Ureter (tissue), 1 donor: ENCODE measurements at regions not wholly inside any gene's neighbourhood (a gene's known extent, or its start where the extent isn't known, plus 50 kb on each side); places are given as distances from the start of the nearest gene placed in this dataset.
"Not testable (repeated sequence)": the region's sequence is repeated elsewhere in the genome, so short reads cannot be mapped to it uniquely, and the experiment has no call there.

Experiments used
- DNase-seq: peaks from one replicate; pipeline ENCODE4 v3.0.0-alpha.2; 2020; ENCODE audit warnings: low spot score
- donor health status: DM: yes; HTN: yes; CAD: no.

GRCh38 chr6:81353262-81353661, 399.2 kb downstream of the TENT5A start:
- DNase-seq = no peak

DNA sequence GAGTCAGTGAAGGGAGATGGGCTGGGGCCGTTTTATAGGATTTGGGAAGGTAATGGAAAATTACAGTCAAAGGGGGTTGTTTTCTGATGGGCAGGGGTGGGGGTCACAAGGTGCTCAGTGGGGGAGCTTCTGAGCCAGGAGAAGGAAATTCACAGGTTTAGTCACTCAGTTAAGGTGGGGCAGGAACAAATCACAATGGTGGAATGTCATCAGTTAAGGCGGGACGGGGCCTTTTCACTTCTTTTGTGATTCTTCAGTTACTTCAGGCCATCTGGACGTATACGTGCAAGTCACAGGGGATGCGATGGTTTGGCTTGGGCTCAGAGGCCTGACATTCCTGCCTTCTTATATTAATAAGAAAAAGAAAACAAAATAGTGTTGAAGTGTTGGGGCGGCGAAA, 408.5 kb downstream of the TENT5A start:
- DNase-seq = not testable (repeated sequence)

GRCh38 chr6:81340946-81341345, 411.5 kb downstream of the TENT5A start:
- no peak for DNase-seq

- no peak for DNase-seq
Measured at GRCh38 chr6:81331526-81331925, 421.0 kb downstream of the TENT5A start.

DNA sequence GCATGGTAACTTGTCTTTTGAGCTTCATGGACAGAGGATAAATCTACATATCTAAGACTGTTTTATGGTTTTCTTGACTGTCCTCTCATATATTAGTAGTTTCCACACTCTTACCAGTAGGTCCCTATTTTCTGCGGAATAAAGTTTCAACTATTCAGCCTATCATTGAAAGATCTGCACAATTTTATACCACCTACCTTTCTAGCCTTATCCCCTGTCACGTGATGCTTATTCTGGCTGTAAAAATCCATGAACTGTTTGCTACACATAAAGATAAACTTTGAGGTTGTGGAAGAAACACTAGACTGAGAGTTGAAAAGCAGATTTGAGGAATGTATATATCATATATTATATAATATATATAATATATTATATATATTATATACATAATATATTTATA, 423.8 kb downstream of the TENT5A start:
- DNase-seq = no peak

DNA sequence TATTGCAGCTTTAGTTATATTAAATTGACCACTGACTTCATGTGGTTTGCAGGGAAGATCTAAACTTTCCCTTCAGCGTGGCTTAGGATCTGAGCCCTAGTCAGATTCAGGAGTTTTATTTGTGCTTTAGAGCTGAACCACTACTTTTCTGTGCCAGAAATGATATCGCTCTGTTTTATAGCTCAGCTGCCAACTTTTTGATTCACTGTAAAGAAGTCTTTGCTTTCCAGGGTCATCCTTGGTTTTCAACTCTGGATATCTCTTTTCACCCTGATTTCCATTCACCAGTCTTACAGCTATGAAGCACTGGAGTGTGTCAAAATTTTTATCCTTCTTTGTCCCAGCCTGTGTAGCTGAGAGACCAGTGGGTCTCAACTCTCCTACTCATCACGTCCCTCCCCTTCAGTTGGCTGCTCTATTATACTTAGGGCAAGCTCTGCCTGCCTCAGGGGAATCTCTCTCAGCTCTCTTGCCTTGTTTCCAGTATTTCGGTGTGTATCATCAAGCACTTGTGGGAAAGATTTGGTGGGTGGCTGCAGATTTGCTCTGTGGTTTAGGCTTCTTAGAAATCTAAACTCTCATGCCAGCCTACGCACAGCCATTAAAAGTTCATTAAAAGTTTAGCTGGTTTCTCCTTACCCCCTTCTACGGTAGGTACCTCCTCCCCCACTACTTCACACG, 425.5 kb downstream of the TENT5A start:
- DNase-seq = no peak

- no peak for DNase-seq
Measured at GRCh38 chr6:81309811-81310210, 442.7 kb downstream of the TENT5A start.

GRCh38 chr6:81308577-81309279, 443.8 kb downstream of the TENT5A start:
- DNase-seq = no peak

- DNase-seq = no peak
Measured at GRCh38 chr6:81307651-81308214, 444.7 kb downstream of the TENT5A start.

DNA sequence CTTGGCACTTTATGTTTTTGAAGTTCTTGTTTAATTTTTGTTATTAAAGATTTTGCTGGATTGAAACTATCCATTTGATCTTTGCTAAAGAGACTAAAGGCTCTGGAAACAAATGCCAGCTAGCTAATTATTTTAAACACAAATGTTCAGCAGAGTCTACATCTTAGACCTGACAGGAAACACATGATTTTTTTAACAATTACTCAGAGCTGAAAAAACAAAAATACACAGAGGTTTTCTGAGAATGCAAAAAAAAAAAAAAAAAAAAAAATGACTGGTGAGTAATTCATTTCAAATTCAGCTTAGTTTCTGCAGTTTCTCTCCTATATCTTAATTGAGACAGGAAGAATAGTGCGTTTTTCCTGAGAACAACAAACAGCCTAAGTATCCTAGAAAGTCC, 448.0 kb downstream of the TENT5A start:
- no peak for DNase-seq

GRCh38 chr6:81300961-81301360, 451.5 kb downstream of the TENT5A start:
- DNase-seq = no peak

- DNase-seq = no peak
Measured at GRCh38 chr6:81298751-81299150, 453.7 kb downstream of the TENT5A start.

DNA sequence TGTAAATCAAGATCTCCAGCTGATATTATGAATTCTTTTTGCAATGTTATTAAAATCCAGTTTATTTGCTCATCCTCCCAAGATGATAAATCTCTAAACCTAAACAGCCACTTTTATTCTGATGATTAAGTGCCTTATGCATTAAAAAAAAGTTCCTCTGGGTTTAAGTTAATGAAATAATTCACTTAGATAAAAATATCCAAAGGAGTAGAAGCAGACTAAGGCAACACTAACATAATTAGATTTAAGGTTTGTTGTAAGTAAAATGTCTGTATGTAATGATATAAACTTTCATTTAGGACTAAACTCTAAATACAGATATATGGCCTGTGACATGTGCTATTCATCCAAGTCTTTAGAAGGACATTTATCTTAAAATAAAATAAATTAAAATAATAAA, 457.2 kb downstream of the TENT5A start:
- DNase-seq = no peak

- no peak for DNase-seq
Measured at GRCh38 chr6:81293896-81294295, 458.6 kb downstream of the TENT5A start.

DNA sequence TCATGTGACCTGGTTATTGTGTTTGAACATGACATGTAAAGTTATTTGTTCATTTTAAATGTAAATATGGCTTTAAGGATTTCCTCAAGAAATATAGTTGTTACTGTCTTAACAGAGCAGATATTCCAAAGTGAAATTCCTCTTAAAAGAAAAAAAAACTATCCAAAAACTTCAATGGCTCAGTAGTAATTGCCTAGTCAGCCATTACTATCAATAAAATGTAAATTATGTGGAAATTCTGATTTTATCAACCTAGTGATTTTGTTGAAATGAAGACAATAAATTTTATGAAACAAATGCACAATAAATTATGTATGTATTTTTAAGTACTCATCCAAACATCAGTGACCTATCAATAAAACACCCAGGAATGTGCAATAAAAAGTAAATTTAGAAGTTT, 463.3 kb downstream of the TENT5A start:
- no peak for DNase-seq

- DNase-seq = no peak
Measured at GRCh38 chr6:81265106-81265505, 487.4 kb downstream of the TENT5A start.

DNA sequence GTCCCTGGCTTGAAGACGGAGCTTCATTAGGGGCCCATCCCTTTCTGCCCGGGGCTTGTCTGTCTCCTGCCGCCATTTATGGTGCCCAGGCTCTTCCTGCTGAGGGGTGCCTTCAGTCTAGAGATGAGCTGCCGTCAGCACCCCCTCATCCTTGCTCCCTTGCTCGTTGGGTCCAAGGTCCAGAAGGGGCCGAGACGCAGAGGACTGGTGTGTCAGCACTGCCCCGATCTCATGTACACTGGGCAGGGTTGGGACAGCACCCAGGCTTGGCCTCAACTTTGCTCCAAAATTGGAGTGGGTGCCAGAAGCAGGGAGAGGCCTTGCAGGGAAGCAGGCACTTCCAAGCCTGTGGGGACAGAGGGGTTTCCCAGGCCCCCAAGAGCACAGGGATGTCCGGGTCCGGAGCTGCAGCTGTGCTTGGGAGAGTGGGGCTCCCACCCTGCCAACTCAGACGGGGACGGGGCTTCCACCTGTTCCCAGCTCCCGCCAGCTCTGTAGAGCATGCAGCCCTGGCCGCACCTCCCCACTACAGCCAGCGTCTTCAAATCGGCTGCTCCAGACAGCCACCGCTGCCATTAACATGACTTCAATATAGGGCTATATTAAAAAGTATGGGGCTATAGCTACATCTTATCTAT, 488.8 kb downstream of the TENT5A start:
- no peak for DNase-seq

DNA sequence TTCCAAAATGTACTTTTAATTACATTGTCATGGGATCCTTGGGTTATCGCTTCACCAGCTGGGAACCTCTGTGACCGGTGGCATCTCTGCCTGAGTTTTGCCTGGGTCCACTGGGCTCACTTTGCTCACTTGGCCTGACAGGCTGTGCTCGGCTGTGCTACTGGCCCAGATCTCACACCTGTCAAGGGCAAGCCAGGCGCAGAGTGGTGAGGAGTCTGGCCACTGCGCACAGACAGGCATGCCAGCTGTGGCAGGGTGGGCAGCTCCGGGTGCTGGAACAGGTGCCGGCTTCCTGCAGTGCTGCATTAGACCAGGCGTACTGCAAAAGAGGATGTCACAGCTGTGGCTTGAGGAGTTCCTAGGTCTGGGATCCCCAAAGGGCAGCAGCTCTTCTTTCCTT, 489.8 kb downstream of the TENT5A start:
- DNase-seq = no peak

DNA sequence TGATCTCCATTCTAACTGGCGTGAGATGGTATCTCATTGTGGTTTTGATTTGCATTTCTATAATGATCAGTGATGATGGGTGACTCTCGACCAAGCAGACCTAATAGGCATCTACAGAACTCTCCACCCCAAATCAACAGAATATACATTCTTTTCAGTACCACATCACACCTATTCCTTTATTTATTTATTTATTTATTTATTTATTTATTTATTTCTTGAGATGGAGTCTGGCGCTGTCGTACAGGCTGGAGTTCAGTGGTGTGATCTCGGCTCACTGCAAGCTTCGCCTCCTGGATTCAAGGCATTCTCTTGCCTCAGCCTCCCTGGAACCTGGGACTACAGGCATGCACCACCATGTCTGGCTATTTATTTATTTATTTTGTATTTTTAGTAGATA, 496.3 kb downstream of the TENT5A start:
- not testable (repeated sequence) for DNase-seq

DNA sequence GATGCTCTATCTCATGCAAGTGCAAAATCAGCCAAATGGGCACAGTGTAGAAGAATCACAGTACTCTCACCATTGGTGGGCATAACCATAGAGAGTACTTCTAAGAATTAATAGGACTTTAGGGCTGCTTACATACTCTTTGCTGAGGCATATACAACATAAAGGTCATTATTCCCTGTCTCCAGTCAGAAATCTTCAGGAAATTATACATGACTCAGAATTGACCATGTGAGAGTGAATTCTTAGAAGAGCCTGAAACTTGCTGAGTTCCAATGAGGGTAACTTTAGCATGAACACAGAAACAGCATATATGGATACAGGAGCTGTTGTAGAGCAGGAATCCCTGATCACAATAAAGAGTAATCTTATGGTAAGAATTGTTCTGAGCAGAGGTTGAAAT, 498.7 kb downstream of the TENT5A start:
- no peak for DNase-seq

GRCh38 chr6:81252231-81252630, 500.2 kb downstream of the TENT5A start:
- DNase-seq = no peak

- DNase-seq = no peak
Measured at GRCh38 chr6:81246200-81246599, 506.3 kb downstream of the TENT5A start.

DNA sequence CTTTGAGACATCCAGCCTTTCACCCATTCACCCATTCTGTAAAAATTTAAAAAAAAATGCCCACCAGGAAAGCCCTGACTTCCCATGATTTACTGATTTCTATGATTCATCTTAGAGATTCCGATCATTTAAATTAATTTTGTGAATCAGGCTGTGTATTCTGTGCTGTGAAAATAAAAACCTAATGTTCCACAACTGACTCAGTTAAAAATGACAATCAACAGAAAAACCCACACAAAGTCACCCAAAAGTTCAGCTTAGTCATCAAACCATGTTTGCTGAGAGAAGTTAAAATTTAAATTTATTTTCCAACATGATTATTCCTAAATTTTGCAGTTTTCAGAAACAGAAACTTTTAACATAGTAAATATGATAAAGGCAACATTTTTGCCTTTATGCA, 509.9 kb downstream of the TENT5A start:
- DNase-seq = no peak
